Skeletal muscle tissue (tissue), 1 donor: ENCODE measurements at regions not wholly inside any gene's neighbourhood (a gene's known extent, or its start where the extent isn't known, plus 50 kb on each side); places are given as distances from the start of the nearest gene placed in this dataset. TPM values are rescaled to one million over a fixed set of nuclear protein-coding genes. Genes with fewer than 3 reads are reported as not detected.

Experiments
- small RNA-seq: library from RNA; depleted of rRNA; stranded (forward); fragments of <200 nt; gene quantifications from one replicate; pipeline ENCODE3, GENCODE V24; 2014

Small RNAs in the stretch of these regions (small RNA-seq; reads per million reads assigned to genes)
- gene RNU6-242P = not detected
